ENCODE measurements at regions not wholly inside any gene's neighbourhood (a gene's known extent, or its start where the extent isn't known, plus 50 kb on each side); places are given as distances from the start of the nearest gene placed in this dataset.
"Not testable (repeated sequence)": the region's sequence is repeated elsewhere in the genome, so short reads cannot be mapped to it uniquely, and the experiment has no call there.

DNA sequence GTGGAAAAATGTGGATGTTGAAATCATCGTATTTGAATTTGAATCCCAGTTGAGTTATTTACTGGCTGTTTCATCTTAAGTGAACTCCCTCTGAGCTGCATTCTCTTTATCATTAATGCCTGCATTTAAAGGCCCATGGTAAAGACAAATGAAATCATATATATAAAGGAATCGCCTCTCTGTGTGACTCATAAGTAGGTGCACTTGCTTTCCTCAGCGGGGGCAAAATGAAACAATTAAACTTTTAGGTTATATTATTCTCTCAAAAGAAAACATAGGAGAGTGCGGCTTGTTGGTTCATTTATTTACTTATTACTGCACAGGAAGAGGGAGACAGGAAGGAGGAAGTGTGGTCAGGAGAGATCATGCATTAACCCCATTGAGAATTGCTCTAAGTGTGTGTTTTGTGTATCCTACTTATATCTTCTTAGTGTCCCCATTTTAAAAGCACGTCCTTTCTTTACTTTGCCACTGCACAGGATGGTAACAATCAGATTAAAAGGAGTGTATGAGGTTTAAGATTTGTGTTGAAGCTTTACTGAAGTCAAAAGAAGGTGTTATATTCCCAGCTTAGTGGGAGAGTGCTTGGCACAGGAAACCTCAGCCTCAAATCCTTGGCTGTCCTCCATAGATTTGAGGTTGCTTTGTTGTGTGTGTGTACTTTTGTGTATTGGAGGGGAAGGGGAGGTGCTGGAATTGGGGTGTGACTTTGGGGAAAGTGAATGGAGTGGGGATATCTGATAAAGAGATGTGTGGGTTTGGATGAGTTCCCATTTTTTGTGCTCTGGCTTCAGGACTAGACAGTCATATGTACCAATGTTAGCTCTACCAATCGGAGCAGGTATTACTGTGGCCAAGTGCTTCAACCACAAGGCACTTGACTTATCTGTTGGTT, 595.8 kb upstream of the NR2F2 start:
- no peak for DNase-seq

- DNase-seq = no peak
Measured at GRCh38 chr15:95737060-95737459, 593.4 kb upstream of the NR2F2 start.

- DNase-seq = no peak
Measured at GRCh38 chr15:95739131-95739530, 591.4 kb upstream of the NR2F2 start.

- DNase-seq = no peak
Measured at GRCh38 chr15:95741830-95742229, 588.7 kb upstream of the NR2F2 start.

DNA sequence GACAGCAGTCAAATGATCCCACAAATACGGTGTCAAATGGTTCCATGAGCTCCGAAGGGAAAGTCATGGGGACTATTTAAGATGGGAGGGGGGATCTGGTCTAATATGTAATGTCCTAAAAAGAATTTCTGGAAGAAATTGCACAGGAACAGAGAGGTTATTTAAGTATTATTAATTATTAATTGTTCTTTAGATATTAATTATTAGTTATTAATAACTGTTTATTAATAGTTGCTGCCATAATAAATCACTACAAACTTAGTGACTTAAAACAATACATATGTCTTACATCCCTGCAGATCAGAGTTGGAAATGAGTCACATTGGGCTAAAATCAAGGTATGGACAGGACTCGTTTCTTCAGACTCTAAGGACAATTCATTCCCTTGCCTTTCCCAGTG, 588.2 kb upstream of the NR2F2 start:
- no peak for DNase-seq

GRCh38 chr15:95742836-95743235, 587.7 kb upstream of the NR2F2 start:
- DNase-seq = no peak

DNA sequence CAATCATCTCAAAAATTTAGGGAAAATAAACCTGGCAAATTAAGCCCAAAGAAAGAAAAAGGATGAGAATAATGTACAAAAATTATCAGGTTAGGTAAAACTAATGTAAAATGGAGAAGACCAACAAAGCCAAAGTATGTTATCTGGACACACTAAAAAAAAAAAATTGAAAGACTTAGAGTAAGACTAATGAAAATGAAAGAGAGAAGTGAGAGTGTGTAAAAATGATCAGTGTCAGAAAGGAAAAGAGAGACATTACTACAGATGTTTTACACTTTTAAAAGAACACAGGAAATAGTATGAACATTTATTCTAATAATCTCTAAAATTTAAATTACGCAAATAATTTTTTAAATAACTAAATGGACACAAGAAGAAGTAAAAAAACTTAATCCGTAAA, 573.3 kb upstream of the NR2F2 start:
- DNase-seq = no peak

GRCh38 chr15:95758451-95758850, 572.0 kb upstream of the NR2F2 start:
- no peak for DNase-seq

DNA sequence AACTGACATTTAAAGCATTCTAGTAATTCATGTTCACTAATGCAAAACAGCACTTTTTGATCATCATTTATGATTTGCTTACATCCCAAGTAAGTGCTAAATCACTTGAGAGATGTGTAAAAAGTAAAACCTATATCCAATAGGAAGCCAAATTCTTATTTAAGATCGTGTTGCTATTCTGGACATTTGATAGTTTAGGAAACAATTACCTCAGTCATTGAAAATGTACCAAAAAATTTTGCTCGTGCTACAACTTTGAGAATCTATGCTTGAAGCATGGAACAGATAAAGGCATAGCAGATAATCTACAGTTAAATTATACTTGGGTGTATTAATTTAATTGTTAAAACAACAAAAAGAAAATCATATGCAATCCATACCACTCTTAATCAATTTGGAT, 571.6 kb upstream of the NR2F2 start:
- DNase-seq = no peak

DNA sequence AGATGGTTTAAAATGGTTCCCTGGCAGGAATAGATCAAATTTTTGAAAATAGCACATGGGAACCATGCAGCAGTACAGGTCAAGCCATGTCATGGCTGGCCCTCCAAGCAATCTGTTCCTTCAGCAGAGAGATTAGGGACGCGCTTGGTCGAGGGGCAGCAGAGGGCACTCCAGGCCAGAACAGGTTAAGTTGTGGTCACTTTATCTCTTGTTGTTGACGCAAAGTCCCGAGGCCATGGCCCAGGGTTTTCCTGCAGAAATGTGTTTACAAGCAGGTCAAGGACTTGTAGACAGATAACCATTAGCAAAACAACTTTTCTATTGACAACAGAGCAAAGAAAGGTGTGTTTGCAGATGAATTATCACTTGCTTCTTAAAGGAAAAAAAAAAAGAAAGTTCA, 570.0 kb upstream of the NR2F2 start:
- DNase-seq = no peak

DNA sequence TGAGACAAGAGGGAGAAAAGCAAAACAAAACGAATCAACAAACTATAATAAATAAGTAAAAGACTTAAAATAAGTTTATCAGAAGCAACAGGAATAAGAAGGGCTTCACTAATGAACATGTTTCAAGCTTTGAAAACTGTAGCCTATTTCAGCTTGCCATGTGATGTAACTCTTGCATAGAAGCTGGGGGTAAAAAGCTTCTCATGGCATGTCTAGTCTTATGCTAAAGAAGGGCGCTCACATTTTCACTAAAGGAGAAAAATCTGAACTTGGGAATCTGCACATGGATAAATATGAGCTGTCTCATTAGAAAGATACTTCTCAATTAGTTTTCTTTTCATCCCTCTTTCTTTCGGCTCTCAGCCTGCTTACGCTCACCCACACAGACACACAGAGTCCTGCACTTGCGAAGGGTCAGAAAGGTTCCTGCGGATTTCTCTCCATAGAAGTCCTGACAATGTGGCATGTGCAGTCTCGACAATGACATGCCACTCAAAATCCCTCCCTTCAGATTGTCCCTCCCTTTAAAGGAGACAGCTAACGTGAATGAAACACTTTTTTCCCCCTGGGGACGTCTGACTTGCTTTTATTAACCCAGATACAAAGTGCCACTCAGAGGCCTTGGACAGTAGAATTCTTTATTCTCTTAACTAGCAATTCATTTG, 568.9 kb upstream of the NR2F2 start:
- no peak for DNase-seq

DNA sequence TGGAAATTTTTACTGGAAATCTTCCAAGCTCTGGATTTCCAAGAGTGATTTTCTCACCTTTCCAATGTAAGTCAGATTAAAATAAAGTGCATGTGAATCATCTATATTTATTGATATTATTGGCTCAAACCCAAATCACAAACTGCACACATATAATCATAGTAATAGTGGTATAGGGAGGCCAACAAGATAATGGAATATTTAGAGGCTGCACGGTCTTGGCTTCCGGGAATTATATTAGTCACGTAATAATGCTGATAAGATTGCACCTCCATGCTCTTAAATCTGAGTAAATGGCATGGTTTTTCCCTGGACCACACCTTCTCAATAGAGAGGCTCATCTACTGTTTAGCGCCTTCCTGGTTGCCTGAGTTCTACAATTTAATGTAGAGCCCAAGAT, 567.1 kb upstream of the NR2F2 start:
- no peak for DNase-seq

GRCh38 chr15:95765161-95765560, 565.3 kb upstream of the NR2F2 start:
- no peak for DNase-seq

GRCh38 chr15:95770196-95770595, 560.3 kb upstream of the NR2F2 start:
- no peak for DNase-seq

DNA sequence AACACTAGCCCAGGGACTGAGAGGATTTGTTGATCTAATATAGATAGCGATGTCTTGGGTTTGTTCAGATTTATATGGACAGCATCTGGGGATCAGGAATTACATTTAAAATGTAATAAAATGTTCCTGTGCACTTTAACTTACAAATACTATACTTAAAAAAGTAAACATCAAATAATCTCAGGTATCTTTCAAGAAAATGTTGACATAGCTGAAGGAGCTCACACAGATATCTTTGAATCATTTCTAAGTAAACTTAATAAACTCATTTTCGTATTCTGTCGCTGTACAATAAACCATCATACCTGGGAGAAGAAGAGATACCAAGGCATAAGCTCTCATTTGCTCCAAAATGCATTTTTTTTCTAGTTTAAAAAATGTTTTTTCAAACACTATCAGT, 557.5 kb upstream of the NR2F2 start:
- no peak for DNase-seq

- DNase-seq = no peak
Measured at GRCh38 chr15:95784508-95784907, 546.0 kb upstream of the NR2F2 start.

DNA sequence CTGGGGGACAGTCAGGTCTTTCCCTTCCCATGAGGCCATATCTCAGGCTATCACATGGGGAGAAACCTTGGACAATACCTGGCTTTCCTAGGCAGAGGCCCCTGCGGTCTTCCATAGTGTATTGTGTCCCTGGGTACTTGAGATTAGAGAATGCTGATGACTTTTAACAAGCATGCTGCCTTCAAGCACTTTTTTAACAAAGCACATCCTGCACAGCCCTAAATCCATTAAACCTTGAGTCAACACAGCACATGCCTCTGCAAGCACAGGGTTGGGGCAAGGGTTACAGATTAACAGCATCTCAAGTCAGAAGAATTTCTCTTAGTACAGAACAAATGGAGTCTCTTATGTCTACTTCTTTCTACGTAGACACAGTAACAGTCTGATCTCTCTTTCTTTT, 545.2 kb upstream of the NR2F2 start:
- not testable (repeated sequence) for DNase-seq

DNA sequence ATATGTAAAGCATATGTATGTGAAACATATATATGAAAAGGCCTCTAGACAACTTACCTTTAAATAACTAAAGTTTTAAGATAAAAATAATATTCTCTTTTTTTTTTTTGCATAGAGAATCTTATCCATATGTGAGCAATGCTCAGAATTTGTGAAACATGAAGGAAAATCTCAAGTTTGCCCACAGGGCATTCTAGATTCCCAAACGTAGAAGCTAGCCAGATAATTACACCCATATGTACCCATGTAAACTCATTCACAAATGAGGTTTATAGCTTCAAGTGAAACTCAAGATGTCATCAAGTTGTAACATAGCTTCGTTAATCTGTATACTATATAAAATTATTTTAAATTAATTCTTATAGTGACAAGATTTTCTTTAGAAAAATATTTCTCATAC, 537.3 kb upstream of the NR2F2 start:
- DNase-seq = no peak

DNA sequence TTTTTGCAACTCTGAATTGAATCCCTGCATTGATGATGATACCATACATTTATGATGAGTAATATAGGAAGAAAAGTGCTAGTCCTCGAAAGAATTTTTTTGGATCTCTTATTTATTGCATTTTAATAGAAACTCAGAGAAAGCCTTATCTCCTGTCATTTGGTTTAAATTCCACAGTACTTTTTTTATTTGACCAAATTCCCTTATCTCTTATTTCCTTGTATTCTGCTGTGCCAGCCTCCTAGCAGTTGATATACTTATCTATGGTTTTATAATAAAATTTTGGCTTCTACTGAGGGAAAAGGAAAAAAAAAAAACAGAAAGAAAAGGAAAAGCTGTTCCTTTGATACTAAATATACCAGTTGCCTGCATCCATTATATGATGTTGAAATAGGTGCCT, 535.1 kb upstream of the NR2F2 start:
- no peak for DNase-seq

- no peak for DNase-seq
Measured at GRCh38 chr15:95799286-95800200, 531.0 kb upstream of the NR2F2 start.

DNA sequence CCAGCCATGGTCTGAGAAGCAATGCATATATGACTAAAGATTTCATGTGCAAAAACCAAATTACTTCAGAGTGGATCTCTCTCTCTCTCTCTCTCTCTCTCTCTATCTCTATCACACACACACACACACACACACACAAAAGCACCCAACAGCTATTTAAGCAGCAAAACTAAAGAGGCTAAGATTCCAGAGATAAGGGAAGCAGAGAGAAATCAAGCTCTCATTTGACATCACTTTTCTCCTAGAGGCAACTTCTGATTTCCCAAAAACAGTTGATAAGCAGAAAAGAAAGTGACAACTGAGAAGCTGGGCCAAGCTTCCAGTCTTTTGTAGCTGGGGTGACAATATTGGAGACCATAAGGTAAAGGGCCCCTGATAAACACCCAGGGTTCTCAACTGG, 526.0 kb upstream of the NR2F2 start:
- no peak for DNase-seq

GRCh38 chr15:95812491-95812890, 518.0 kb upstream of the NR2F2 start:
- no peak for DNase-seq

- DNase-seq = no peak
Measured at GRCh38 chr15:95814908-95815307, 515.6 kb upstream of the NR2F2 start.

GRCh38 chr15:95816591-95816990, 513.9 kb upstream of the NR2F2 start:
- no peak for DNase-seq
